ENCODE measurements at regions not wholly inside any gene's neighbourhood (a gene's known extent, or its start where the extent isn't known, plus 50 kb on each side); places are given as distances from the start of the nearest gene placed in this dataset.

GRCh38 chr1:203424285-203424684 is 51.3 kb upstream of the PRELP start (continued):
- TF ChIP-seq, protein P1, sequence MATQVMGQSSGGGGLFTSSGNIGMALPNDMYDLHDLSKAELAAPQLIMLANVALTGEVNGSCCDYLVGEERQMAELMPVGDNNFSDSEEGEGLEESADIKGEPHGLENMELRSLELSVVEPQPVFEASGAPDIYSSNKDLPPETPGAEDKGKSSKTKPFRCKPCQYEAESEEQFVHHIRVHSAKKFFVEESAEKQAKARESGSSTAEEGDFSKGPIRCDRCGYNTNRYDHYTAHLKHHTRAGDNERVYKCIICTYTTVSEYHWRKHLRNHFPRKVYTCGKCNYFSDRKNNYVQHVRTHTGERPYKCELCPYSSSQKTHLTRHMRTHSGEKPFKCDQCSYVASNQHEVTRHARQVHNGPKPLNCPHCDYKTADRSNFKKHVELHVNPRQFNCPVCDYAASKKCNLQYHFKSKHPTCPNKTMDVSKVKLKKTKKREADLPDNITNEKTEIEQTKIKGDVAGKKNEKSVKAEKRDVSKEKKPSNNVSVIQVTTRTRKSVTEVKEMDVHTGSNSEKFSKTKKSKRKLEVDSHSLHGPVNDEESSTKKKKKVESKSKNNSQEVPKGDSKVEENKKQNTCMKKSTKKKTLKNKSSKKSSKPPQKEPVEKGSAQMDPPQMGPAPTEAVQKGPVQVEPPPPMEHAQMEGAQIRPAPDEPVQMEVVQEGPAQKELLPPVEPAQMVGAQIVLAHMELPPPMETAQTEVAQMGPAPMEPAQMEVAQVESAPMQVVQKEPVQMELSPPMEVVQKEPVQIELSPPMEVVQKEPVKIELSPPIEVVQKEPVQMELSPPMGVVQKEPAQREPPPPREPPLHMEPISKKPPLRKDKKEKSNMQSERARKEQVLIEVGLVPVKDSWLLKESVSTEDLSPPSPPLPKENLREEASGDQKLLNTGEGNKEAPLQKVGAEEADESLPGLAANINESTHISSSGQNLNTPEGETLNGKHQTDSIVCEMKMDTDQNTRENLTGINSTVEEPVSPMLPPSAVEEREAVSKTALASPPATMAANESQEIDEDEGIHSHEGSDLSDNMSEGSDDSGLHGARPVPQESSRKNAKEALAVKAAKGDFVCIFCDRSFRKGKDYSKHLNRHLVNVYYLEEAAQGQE (IDR thresholded peaks at IDR 0.05; ENCODE audit: low read depth, low read length), result no peak

- Histone ChIP-seq H3K4me2 (ENCODE audit: control insufficient read depth, insufficient read depth) (no peak overlapping the region), H3K4me1 (ENCODE audit: control insufficient read depth, insufficient read depth, low read length) (peaks cover 13% of the 10 kb centered on the region), H3K36me3 (ENCODE audit: control insufficient read depth in 2 of 2, insufficient read depth in 2 of 2, low read length in 1 of 2) (no peaks in the 10 kb centered on the region), H3K9ac (ENCODE audit: control insufficient read depth, insufficient read depth, low read length) (no peak overlapping the region), H3K27ac (ENCODE audit: control insufficient read depth, insufficient read depth) (no peak overlapping the region), H3K9me3 (replicated peaks; ENCODE audit: control insufficient read depth, insufficient read depth, low read length) (no peaks in the 10 kb centered on the region), H2AFZ (ENCODE audit: control insufficient read depth, low read depth, low read length) (no peak overlapping the region), H4K20me1 (ENCODE audit: control insufficient read depth, insufficient read depth) (no peaks in the 10 kb centered on the region), H3K27me3 (replicated peaks in 1 of 2; ENCODE audit: control insufficient read depth in 2 of 2, insufficient read depth in 2 of 2, low read length in 1 of 2) (no peaks in the 10 kb centered on the region), H3K79me2 (ENCODE audit: control insufficient read depth, insufficient read depth, low read length) (no peaks in the 10 kb centered on the region), H3K4me3 (no peak overlapping the region)
- DNase-seq (ENCODE audit: low read depth, low spot score) (no peak), FAIRE-seq (no peak), ATAC-seq (no peak)
- CTCF ChIA-PET, result interaction anchor here (0.8 to 1.9 kb wide), 17 partner anchors 15 to 157 kb away, joined by 3 to 8 read pairs (median 4); no protein-coding TSS in a partner anchor
- BruUV-seq (replicated peaks), result no TSS peak
- TF ChIP-seq, protein P2, sequence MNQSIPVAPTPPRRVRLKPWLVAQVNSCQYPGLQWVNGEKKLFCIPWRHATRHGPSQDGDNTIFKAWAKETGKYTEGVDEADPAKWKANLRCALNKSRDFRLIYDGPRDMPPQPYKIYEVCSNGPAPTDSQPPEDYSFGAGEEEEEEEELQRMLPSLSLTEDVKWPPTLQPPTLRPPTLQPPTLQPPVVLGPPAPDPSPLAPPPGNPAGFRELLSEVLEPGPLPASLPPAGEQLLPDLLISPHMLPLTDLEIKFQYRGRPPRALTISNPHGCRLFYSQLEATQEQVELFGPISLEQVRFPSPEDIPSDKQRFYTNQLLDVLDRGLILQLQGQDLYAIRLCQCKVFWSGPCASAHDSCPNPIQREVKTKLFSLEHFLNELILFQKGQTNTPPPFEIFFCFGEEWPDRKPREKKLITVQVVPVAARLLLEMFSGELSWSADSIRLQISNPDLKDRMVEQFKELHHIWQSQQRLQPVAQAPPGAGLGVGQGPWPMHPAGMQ (IDR thresholded peaks at IDR 0.05; ENCODE audit: borderline replicate concordance), result no peak
- TF ChIP-seq KDM1A (IDR thresholded peaks at IDR 0.05; ENCODE audit: borderline replicate concordance) (no peak), CHD4 (IDR thresholded peaks at IDR 0.05) (no peak), NR2C2 (IDR thresholded peaks at IDR 0.05; ENCODE audit: borderline replicate concordance, control insufficient read depth, insufficient read length, low read depth) (no peak), RBBP5 (conservative IDR thresholded peaks at IDR 0.05) (no peak)
- TF ChIP-seq, protein P3, sequence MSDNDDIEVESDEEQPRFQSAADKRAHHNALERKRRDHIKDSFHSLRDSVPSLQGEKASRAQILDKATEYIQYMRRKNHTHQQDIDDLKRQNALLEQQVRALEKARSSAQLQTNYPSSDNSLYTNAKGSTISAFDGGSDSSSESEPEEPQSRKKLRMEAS (IDR thresholded peaks at IDR 0.05; ENCODE audit: low read depth, low read length), result no peak
- TF ChIP-seq, protein P4, sequence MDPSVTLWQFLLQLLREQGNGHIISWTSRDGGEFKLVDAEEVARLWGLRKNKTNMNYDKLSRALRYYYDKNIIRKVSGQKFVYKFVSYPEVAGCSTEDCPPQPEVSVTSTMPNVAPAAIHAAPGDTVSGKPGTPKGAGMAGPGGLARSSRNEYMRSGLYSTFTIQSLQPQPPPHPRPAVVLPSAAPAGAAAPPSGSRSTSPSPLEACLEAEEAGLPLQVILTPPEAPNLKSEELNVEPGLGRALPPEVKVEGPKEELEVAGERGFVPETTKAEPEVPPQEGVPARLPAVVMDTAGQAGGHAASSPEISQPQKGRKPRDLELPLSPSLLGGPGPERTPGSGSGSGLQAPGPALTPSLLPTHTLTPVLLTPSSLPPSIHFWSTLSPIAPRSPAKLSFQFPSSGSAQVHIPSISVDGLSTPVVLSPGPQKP (IDR thresholded peaks at IDR 0.05; ENCODE audit: low read depth, low read length), result no peak
- TF ChIP-seq, protein P5, sequence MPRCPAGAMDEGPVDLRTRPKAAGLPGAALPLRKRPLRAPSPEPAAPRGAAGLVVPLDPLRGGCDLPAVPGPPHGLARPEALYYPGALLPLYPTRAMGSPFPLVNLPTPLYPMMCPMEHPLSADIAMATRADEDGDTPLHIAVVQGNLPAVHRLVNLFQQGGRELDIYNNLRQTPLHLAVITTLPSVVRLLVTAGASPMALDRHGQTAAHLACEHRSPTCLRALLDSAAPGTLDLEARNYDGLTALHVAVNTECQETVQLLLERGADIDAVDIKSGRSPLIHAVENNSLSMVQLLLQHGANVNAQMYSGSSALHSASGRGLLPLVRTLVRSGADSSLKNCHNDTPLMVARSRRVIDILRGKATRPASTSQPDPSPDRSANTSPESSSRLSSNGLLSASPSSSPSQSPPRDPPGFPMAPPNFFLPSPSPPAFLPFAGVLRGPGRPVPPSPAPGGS (IDR thresholded peaks at IDR 0.05; ENCODE audit: borderline replicate concordance, insufficient read depth, low read depth, low read length, poor library complexity, severe bottlenecking), result no peak
- intact Hi-C loops (cut with micrococcal nuclease; ENCODE audit: unreplicated experiment), result no loop called here
- POLR2A ChIA-PET, result interaction anchor here (0.9 to 1.1 kb wide), 2 partner anchors 44 to 85 kb away, joined by 3 read pairs; no protein-coding TSS in a partner anchor
- SMC1A ChIA-PET (ENCODE audit: uncharacterized antibody, unreplicated experiment), result interaction anchor here (0.9 to 2.4 kb wide), 14 partner anchors 11 to 152 kb away, joined by 3 to 33 read pairs (median 4); no protein-coding TSS in a partner anchor
- in situ Hi-C loops (cut with MboI), result no loop called here
- RAD21 ChIA-PET (ENCODE audit: unreplicated experiment), result interaction anchor here (0.5 to 1.9 kb wide), 15 partner anchors 16 to 158 kb away, joined by 3 to 17 read pairs (median 3); no protein-coding TSS in a partner anchor
- WGBS (ENCODE audit: insufficient coverage, insufficient replicate concordance, low lambda C conversion rate, missing lambda C conversion rate), result 38% methylated on average over 4 of the region's 4 CpGs
Measured at GRCh38 chr1:203424861-203425662, 50.5 kb upstream of the PRELP start.

All from GM12878 (cell line).